ENCODE measurements at regions not wholly inside any gene's neighbourhood (a gene's known extent, or its start where the extent isn't known, plus 50 kb on each side); places are given as distances from the start of the nearest gene placed in this dataset.

DNA sequence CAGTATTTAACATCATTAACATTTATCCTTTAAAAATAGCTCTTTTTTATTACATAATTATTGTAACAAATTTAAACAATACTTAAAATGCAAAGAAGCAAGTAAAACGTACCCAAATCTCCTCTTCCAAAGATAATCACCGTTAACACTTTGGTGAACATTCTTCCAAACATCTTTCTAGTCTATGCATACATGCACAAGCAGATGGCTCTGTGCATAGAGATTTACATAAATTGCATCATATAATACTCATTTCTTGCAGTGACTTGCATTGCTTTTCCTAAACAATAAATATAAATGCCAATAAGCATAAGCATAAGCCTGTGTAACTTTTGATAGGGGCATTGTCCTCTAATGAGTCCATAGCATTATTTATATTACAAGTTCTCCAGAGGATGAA, 89.4 kb upstream of the PALS2 start:
- TF ChIP-seq, protein P1, sequence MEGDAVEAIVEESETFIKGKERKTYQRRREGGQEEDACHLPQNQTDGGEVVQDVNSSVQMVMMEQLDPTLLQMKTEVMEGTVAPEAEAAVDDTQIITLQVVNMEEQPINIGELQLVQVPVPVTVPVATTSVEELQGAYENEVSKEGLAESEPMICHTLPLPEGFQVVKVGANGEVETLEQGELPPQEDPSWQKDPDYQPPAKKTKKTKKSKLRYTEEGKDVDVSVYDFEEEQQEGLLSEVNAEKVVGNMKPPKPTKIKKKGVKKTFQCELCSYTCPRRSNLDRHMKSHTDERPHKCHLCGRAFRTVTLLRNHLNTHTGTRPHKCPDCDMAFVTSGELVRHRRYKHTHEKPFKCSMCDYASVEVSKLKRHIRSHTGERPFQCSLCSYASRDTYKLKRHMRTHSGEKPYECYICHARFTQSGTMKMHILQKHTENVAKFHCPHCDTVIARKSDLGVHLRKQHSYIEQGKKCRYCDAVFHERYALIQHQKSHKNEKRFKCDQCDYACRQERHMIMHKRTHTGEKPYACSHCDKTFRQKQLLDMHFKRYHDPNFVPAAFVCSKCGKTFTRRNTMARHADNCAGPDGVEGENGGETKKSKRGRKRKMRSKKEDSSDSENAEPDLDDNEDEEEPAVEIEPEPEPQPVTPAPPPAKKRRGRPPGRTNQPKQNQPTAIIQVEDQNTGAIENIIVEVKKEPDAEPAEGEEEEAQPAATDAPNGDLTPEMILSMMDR (conservative IDR thresholded peaks at IDR 0.05 in 1 of 2, IDR thresholded peaks at IDR 0.05 in 1 of 2; ENCODE audit: low read depth in 1 of 2, low read length in 2 of 2), result no peak
- no peak for TF ChIP-seq EZH2 (IDR thresholded peaks at IDR 0.05; ENCODE audit: low read length, missing control alignments)

Data from fibroblast of lung (primary cell).